GM21825 (cell line): ENCODE measurements at regions not wholly inside any gene's neighbourhood (a gene's known extent, or its start where the extent isn't known, plus 50 kb on each side); places are given as distances from the start of the nearest gene placed in this dataset.
"Not testable (repeated sequence)": the region's sequence is repeated elsewhere in the genome, so short reads cannot be mapped to it uniquely, and the experiment has no call there.

Experiments used
- ATAC-seq: cut with Tn5 transposase; IDR thresholded peaks from one replicate; pipeline ENCODE4 v1.9.1; 2021; ENCODE audit warnings: mild to moderate bottlenecking, moderate library complexity; ENCODE audit not compliant: unreplicated experiment

GRCh38 chrX:151042842-151043241, 59.7 kb downstream of the HMGB3 start:
- no peak for ATAC-seq

DNA sequence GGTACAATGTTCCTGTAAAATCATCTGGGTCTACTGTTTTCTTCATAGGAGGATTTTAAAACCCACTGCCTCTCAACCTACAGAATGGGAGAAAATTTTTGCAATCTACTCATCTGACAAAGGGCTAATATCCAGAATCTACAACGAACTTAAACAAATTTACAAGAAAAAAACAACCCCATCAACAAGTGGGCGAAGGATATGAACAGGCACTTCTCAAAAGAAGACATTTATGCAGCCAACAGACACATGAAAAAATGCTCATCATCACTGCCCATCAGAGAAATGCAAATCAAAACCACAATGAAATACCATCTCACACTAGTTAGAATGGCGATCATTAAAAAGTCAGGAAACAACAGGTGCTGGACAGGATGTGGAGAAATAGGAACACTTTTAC, 83.2 kb downstream of the HMGB3 start:
- ATAC-seq, result not testable (repeated sequence)

- ATAC-seq, result no peak
Observed at GRCh38 chrX:151073767-151074166, 90.6 kb downstream of the HMGB3 start.

- ATAC-seq, result no peak
Observed at GRCh38 chrX:151081016-151081415, 95.4 kb upstream of the GPR50 start.

DNA sequence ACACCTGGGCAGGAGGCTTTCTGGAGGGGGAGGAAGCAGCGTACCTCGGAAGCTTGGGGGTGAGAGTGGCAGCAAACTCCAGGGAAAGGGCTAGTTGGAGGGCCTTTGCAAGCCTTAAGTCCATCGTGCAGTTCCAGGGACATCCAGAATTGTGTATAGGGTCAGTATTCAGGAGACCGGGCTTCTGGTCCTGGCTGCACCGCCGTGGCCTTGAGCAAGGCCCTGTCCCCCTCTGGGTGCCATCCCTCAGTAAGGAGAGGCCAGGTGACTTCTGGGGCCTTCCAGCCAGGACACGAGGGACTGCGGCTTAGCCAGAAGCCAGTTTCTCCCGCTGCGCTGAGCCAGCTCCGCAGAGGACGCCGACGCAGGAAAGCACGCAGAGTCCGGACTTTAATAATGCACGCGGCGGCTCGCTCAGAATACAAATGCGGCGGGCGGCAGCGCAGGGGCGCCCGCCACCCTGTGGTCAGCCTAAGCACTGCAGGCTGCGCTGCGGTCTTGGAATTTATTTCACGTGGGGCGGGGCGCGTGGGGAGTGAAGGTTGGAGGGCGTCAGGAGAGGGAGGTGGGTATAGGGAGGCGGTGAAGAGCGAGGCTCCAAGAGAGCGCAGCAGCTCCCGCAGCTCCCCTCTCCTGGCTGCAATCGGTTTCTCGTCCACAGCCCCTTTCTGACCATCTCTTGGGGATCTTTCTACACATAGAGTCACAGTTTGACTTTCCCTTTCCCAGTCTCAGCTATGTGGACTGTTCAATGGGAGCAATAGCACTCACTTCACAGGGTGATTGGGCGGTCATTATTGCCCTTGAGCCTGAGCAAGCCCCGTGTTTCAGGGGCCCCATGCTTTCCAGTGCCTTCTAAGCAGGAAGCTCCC, 94.1 kb upstream of the GPR50 start:
- ATAC-seq, result peak; percentile 87

DNA sequence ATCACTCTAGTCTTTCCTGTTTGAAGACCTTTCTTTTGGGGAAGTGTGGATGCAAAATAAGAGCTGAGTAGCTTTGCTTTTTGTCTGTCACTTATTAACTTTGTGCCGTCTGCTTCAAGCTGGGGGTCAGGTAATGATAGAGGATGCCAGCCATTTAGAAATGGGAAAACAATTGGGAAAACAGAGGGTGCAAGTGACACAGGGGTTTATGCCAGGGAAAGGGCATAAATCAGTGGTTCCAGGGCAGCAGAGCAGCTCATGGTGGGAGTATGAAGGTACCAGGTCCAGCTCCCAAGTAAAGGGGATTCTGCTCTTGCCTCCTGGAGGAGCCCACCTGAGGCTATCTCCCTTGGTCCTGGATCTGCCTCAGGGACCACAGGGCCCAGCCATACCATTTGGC, 91.9 kb upstream of the GPR50 start:
- no peak for ATAC-seq

GRCh38 chrX:151085207-151085606, 91.2 kb upstream of the GPR50 start:
- no peak for ATAC-seq

DNA sequence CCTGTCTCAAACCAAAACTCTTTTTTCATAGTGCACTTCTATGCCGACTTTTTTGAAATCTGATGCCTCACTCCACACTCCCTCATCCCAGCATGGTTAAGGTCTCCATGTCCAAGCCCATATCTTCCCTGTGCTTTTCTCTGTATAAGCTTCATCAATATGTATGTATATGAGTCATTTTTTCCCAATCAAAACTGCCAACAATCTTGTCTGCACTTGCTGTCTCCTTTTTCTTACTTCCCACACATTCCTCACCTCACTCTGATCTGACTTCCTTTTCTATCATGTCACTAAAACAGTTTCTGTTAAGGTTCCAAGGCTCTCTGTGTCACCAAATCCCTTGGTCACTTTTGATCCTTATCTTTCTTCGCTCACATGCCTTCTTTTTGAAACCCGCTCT, 88.2 kb upstream of the GPR50 start:
- ATAC-seq, result no peak

DNA sequence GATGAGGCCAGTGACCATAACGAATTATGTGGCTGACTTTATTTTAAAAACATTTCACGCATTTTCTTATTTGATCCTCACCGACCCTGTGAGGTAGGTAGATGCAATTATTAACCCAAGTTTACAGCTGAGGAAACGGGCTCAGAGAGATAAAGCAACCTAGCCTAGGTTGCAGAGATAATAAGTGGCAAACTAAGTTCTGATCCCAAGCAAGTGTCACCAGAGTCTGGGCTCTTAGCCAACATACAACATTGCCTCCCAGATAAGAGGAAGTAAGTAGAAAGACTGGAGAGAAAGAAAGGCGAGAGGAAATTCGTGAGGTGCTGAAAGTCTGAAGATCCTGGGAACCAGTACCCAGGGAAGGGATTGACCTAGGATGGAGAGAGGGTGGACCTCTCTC, 77.4 kb upstream of the GPR50 start:
- ATAC-seq, result no peak

- no peak for ATAC-seq
Observed at GRCh38 chrX:151100799-151101198, 75.6 kb upstream of the GPR50 start.

DNA sequence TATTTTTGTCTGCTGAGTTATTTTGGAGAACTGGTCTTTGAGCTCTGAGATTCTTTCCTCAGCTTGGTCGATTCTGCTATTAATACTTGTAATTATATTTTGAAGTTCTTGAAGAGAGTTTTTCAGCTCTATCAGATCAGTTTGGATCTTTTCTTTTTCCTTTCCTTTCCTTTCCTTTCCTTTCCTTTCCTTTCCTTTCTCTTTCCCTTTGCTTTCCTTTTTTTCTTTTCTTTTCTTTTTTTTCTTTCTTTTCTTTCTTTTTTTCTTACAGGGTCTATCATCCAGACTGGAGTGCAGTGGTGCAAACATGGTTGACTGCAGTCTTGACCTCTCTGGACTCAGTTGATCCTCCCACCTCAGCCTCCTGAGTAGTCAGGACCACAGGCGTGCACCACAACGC, 63.2 kb upstream of the GPR50 start:
- not testable (repeated sequence) for ATAC-seq
